ENCODE measurements at regions not wholly inside any gene's neighbourhood (a gene's known extent, or its start where the extent isn't known, plus 50 kb on each side); places are given as distances from the start of the nearest gene placed in this dataset.

DNA sequence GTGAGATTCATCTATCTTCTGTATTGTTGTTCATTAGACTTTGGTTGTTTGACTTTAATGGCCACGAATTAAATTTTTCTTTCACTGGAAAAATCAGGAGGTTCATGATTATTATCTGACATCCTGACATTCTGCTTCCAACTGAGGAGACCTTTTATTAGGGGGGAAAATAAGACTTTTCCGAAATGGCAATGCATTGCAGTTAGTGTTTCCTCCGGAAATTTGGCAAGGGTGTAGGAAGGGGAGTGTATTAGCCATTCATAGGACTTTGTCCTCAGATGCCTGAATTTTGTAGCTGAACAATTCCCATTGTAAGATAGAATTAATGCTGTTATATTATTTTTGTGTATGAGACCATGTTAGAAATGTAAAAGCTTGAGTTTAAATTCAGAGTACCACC lies 450.6 kb upstream of the TGFBR2 start:
- H4K20me1 ChIP-seq (ENCODE audit: control insufficient read depth, extremely low read depth, insufficient read depth, low read length) = no peaks in the 10 kb centered on the region
- dilution Hi-C loops (cut with MboI; ENCODE audit: extremely low pct_ligation_motif_present, low sequenced_read_pairs) = no loop called here
- H3K27ac ChIP-seq (ENCODE audit: control insufficient read depth, insufficient read depth, low read length) = no peak overlapping the region
- FAIRE-seq (no peak), DNase-seq (ENCODE audit: low read depth, low spot score) (no peak)
- H3K9ac ChIP-seq (ENCODE audit: control insufficient read depth, extremely low read depth, insufficient read depth, low read length) = no peak overlapping the region
- no peaks in the 10 kb centered on the region for H3K9me1 ChIP-seq (ENCODE audit: control insufficient read depth, extremely low read depth, insufficient read depth, low read length)
- H3K79me2 ChIP-seq (ENCODE audit: control insufficient read depth, insufficient read depth, low read length) = no peaks in the 10 kb centered on the region
- H2AFZ ChIP-seq (ENCODE audit: control insufficient read depth, low read length) = no peak overlapping the region
- TF ChIP-seq, protein P1, sequence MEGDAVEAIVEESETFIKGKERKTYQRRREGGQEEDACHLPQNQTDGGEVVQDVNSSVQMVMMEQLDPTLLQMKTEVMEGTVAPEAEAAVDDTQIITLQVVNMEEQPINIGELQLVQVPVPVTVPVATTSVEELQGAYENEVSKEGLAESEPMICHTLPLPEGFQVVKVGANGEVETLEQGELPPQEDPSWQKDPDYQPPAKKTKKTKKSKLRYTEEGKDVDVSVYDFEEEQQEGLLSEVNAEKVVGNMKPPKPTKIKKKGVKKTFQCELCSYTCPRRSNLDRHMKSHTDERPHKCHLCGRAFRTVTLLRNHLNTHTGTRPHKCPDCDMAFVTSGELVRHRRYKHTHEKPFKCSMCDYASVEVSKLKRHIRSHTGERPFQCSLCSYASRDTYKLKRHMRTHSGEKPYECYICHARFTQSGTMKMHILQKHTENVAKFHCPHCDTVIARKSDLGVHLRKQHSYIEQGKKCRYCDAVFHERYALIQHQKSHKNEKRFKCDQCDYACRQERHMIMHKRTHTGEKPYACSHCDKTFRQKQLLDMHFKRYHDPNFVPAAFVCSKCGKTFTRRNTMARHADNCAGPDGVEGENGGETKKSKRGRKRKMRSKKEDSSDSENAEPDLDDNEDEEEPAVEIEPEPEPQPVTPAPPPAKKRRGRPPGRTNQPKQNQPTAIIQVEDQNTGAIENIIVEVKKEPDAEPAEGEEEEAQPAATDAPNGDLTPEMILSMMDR (optimal IDR thresholded peaks at IDR 0.05 in 1 of 3, IDR thresholded peaks at IDR 0.05 in 1 of 3, conservative IDR thresholded peaks at IDR 0.05 in 1 of 3; ENCODE audit: extremely low read depth in 1 of 3, insufficient read depth in 2 of 3, low read length in 3 of 3) = no peak
- no peak for TF ChIP-seq EZH2 (IDR thresholded peaks at IDR 0.05; ENCODE audit: low read length)
- H3K27me3 ChIP-seq (ENCODE audit: control insufficient read depth, extremely low read depth, insufficient read depth, low read length) = no peaks in the 10 kb centered on the region
- no peaks in the 10 kb centered on the region for H3K9me3 ChIP-seq (ENCODE audit: control insufficient read depth, low read depth, low read length)
- no peak overlapping the region for H3K4me3 ChIP-seq (ENCODE audit: control insufficient read depth in 2 of 3, extremely low read depth in 1 of 3, insufficient read depth in 2 of 3, low read depth in 1 of 3, low read length in 3 of 3)
- no peaks in the 10 kb centered on the region for H3K36me3 ChIP-seq (ENCODE audit: control insufficient read depth in 2 of 2, extremely low read depth in 1 of 2, insufficient read depth in 2 of 2, low read length in 2 of 2)
- no peak overlapping the region for H3K4me2 ChIP-seq (ENCODE audit: control insufficient read depth, extremely low read depth, insufficient read depth, low read depth, low read length)
- no peaks in the 10 kb centered on the region for H3K4me1 ChIP-seq (ENCODE audit: control insufficient read depth, extremely low read depth, insufficient read depth, low read length)

DNA sequence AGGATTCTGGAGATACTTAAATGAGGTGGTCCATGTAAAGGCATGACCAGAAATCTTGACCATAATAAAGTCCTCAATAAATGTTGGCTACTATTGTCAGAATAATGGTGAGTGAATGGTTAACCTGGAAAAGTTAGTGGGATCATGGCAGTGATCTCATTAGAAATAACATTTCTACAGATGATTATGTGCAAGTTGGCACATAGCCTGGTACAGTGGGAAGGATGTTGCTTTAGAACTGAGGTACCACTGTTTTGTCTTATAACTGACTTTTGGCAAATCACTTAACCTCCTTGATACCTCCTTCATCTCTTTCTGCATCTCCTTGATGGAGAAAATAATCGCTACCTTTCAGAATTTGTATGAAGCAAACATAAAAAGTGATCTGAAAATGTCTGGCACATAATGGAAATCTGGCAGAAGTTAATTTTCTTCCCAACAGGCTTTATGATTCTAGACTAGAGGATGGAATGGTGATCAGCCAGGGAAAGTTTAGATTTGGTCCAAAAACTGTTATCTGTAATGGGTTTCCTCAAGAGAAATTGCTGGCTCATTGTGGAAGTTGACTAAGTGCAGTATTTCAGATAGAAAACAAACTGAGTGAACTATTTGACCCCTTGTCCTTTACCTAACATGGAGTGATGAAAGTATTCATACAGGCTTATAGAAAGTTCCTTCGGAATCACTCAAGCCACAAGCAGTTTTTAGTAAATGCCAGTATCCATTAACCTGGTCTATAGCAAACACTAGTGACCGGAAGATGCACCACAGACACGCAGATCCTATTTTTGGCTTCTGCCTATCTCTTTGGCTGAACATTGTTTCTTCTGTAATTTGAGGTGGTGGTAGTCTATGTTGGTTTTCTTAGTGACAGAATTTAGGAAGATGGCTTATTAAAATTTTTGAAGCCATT lies 449.6 kb upstream of the TGFBR2 start:
- DNase-seq (ENCODE audit: low read depth, low spot score) = no peak
- Histone ChIP-seq H3K4me1 (ENCODE audit: control insufficient read depth, extremely low read depth, insufficient read depth, low read length) (no peaks in the 10 kb centered on the region), H3K4me2 (ENCODE audit: control insufficient read depth, extremely low read depth, insufficient read depth, low read depth, low read length) (no peak overlapping the region)

More for the DNA sequence above, 449.6 kb upstream of the TGFBR2 start:
- H3K36me3 ChIP-seq (ENCODE audit: control insufficient read depth in 2 of 2, extremely low read depth in 1 of 2, insufficient read depth in 2 of 2, low read length in 2 of 2) = no peaks in the 10 kb centered on the region
- H3K4me3 ChIP-seq (ENCODE audit: control insufficient read depth in 2 of 3, extremely low read depth in 1 of 3, insufficient read depth in 2 of 3, low read depth in 1 of 3, low read length in 3 of 3) = no peak overlapping the region
- FAIRE-seq = no peak
- H4K20me1 ChIP-seq (ENCODE audit: control insufficient read depth, extremely low read depth, insufficient read depth, low read length) = no peaks in the 10 kb centered on the region
- no peak overlapping the region for H3K27ac ChIP-seq (ENCODE audit: control insufficient read depth, insufficient read depth, low read length)
- no peak overlapping the region for H2AFZ ChIP-seq (ENCODE audit: control insufficient read depth, low read length)
- TF ChIP-seq EZH2 (IDR thresholded peaks at IDR 0.05; ENCODE audit: low read length) = no peak
- TF ChIP-seq, protein P1 (optimal IDR thresholded peaks at IDR 0.05 in 1 of 3, IDR thresholded peaks at IDR 0.05 in 1 of 3, conservative IDR thresholded peaks at IDR 0.05 in 1 of 3; ENCODE audit: extremely low read depth in 1 of 3, insufficient read depth in 2 of 3, low read length in 3 of 3) = no peak
- H3K9me3 ChIP-seq (ENCODE audit: control insufficient read depth, low read depth, low read length) = no peaks in the 10 kb centered on the region
- no peaks in the 10 kb centered on the region for H3K79me2 ChIP-seq (ENCODE audit: control insufficient read depth, insufficient read depth, low read length)
- dilution Hi-C loops (cut with MboI; ENCODE audit: extremely low pct_ligation_motif_present, low sequenced_read_pairs) = no loop called here
- no peak overlapping the region for H3K9ac ChIP-seq (ENCODE audit: control insufficient read depth, extremely low read depth, insufficient read depth, low read length)
- H3K9me1 ChIP-seq (ENCODE audit: control insufficient read depth, extremely low read depth, insufficient read depth, low read length) = no peaks in the 10 kb centered on the region
- H3K27me3 ChIP-seq (ENCODE audit: control insufficient read depth, extremely low read depth, insufficient read depth, low read length) = no peaks in the 10 kb centered on the region
